ENCODE measurements at regions not wholly inside any gene's neighbourhood (a gene's known extent, or its start where the extent isn't known, plus 50 kb on each side); places are given as distances from the start of the nearest gene placed in this dataset.

DNA sequence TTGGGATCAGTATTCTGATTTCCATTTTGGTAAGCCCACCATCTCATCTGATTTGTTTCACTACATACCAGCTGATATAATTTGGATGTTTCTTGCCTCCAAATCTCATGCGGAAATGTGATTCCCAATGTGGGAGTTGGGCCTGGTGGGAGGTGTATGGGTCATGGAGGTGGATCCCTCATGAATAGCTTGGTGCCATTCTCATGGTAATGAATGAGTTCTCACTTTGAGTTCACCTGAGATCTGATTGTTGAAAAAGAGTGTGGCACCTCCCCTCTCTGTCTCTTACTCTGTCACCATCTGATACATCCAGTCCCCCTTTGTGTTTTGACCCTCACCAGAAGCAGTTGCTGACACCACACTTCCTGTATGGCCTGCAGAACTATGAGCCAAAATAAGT lies 347.3 kb downstream of the ARL4A start:
- no peak for ATAC-seq
- no peak for TF ChIP-seq CSRNP3 (CRISPR knock-in tag; IDR thresholded peaks at IDR 0.05)
- no peak for TF ChIP-seq CREB5 (CRISPR knock-in tag; IDR thresholded peaks at IDR 0.05; ENCODE audit: low read depth)
- no peak for TF ChIP-seq TCF4 (CRISPR knock-in tag; IDR thresholded peaks at IDR 0.05; ENCODE audit: borderline replicate concordance)
- no peak for TF ChIP-seq GLIS3 (CRISPR knock-in tag; IDR thresholded peaks at IDR 0.05)
- no peak for TF ChIP-seq BACH2 (CRISPR knock-in tag; IDR thresholded peaks at IDR 0.05; ENCODE audit: borderline replicate concordance)
- TF ChIP-seq OSR1 (CRISPR knock-in tag; IDR thresholded peaks at IDR 0.05): no peak
- TF ChIP-seq SNAI2 (CRISPR knock-in tag; IDR thresholded peaks at IDR 0.05): no peak

- no peak for ATAC-seq
- TF ChIP-seq ZFP30 (CRISPR knock-in tag; IDR thresholded peaks at IDR 0.05) (no peak), ZNF8 (CRISPR knock-in tag; IDR thresholded peaks at IDR 0.05) (no peak), GLIS3 (CRISPR knock-in tag; IDR thresholded peaks at IDR 0.05) (no peak), CSRNP3 (CRISPR knock-in tag; IDR thresholded peaks at IDR 0.05) (no peak), ISL1 (CRISPR knock-in tag; IDR thresholded peaks at IDR 0.05) (no peak), ZFP3 (CRISPR knock-in tag; IDR thresholded peaks at IDR 0.05) (no peak), ESRRG (CRISPR knock-in tag; IDR thresholded peaks at IDR 0.05) (no peak), TCF4 (CRISPR knock-in tag; IDR thresholded peaks at IDR 0.05; ENCODE audit: borderline replicate concordance) (no peak), TOX (CRISPR knock-in tag; IDR thresholded peaks at IDR 0.05; ENCODE audit: borderline replicate concordance) (no peak), ZNF565 (CRISPR knock-in tag; conservative IDR thresholded peaks at IDR 0.05; ENCODE audit: low read depth) (no peak), CREB5 (CRISPR knock-in tag; IDR thresholded peaks at IDR 0.05; ENCODE audit: low read depth) (no peak), OSR1 (CRISPR knock-in tag; IDR thresholded peaks at IDR 0.05) (no peak), BACH2 (CRISPR knock-in tag; IDR thresholded peaks at IDR 0.05; ENCODE audit: borderline replicate concordance) (no peak), CSDC2 (CRISPR knock-in tag; IDR thresholded peaks at IDR 0.05) (no peak), ZC3H10 (CRISPR knock-in tag; IDR thresholded peaks at IDR 0.05) (no peak), SNAI2 (CRISPR knock-in tag; IDR thresholded peaks at IDR 0.05) (no peak), PPARA (CRISPR knock-in tag; IDR thresholded peaks at IDR 0.05; ENCODE audit: borderline replicate concordance) (no peak)
- TF ChIP-seq, protein P1, sequence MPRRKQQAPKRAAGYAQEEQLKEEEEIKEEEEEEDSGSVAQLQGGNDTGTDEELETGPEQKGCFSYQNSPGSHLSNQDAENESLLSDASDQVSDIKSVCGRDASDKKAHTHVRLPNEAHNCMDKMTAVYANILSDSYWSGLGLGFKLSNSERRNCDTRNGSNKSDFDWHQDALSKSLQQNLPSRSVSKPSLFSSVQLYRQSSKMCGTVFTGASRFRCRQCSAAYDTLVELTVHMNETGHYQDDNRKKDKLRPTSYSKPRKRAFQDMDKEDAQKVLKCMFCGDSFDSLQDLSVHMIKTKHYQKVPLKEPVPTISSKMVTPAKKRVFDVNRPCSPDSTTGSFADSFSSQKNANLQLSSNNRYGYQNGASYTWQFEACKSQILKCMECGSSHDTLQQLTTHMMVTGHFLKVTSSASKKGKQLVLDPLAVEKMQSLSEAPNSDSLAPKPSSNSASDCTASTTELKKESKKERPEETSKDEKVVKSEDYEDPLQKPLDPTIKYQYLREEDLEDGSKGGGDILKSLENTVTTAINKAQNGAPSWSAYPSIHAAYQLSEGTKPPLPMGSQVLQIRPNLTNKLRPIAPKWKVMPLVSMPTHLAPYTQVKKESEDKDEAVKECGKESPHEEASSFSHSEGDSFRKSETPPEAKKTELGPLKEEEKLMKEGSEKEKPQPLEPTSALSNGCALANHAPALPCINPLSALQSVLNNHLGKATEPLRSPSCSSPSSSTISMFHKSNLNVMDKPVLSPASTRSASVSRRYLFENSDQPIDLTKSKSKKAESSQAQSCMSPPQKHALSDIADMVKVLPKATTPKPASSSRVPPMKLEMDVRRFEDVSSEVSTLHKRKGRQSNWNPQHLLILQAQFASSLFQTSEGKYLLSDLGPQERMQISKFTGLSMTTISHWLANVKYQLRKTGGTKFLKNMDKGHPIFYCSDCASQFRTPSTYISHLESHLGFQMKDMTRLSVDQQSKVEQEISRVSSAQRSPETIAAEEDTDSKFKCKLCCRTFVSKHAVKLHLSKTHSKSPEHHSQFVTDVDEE (CRISPR knock-in tag; IDR thresholded peaks at IDR 0.05): no peak
- TF ChIP-seq, protein P2, sequence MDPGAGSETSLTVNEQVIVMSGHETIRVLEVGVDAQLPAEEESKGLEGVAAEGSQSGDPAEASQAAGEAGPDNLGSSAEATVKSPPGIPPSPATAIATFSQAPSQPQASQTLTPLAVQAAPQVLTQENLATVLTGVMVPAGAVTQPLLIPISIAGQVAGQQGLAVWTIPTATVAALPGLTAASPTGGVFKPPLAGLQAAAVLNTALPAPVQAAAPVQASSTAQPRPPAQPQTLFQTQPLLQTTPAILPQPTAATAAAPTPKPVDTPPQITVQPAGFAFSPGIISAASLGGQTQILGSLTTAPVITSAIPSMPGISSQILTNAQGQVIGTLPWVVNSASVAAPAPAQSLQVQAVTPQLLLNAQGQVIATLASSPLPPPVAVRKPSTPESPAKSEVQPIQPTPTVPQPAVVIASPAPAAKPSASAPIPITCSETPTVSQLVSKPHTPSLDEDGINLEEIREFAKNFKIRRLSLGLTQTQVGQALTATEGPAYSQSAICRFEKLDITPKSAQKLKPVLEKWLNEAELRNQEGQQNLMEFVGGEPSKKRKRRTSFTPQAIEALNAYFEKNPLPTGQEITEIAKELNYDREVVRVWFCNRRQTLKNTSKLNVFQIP (CRISPR knock-in tag; IDR thresholded peaks at IDR 0.05; ENCODE audit: borderline replicate concordance, low read depth): no peak
- TF ChIP-seq, protein P3, sequence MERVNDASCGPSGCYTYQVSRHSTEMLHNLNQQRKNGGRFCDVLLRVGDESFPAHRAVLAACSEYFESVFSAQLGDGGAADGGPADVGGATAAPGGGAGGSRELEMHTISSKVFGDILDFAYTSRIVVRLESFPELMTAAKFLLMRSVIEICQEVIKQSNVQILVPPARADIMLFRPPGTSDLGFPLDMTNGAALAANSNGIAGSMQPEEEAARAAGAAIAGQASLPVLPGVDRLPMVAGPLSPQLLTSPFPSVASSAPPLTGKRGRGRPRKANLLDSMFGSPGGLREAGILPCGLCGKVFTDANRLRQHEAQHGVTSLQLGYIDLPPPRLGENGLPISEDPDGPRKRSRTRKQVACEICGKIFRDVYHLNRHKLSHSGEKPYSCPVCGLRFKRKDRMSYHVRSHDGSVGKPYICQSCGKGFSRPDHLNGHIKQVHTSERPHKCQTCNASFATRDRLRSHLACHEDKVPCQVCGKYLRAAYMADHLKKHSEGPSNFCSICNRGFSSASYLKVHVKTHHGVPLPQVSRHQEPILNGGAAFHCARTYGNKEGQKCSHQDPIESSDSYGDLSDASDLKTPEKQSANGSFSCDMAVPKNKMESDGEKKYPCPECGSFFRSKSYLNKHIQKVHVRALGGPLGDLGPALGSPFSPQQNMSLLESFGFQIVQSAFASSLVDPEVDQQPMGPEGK (CRISPR knock-in tag; IDR thresholded peaks at IDR 0.05; ENCODE audit: borderline replicate concordance): no peak
These were observed 347.8 kb downstream of the ARL4A start for GRCh38 chr7:13035233-13035632.

Measured in SK-N-SH treated with all-trans-retinoic acid at 6 μM for 48 hours (cell line).